Tibial nerve (tissue), 4 donors: ENCODE measurements at regions not wholly inside any gene's neighbourhood (a gene's known extent, or its start where the extent isn't known, plus 50 kb on each side); places are given as distances from the start of the nearest gene placed in this dataset.
"Not testable (repeated sequence)": the region's sequence is repeated elsewhere in the genome, so short reads cannot be mapped to it uniquely, and the experiment has no call there.

Experiments
- DNase-seq, 2 donors: peaks; one replicate each; pipeline ENCODE4 v3.0.0-alpha.2; 2019; ENCODE audit warnings: low spot score in 2 of 2
- H3K27ac ChIP-seq, 4 donors: fragments of 200-600 bp; sonication (generic) in 3 of 4; one replicate each; pipeline ENCODE4 v1.5.1; 2017 to 2019; ENCODE audit warnings: mild to moderate bottlenecking in 1 of 4
- H3K27me3 ChIP-seq, 2 donors: fragments of 200-600 bp; sonication (generic) in 1 of 2; one replicate each; pipeline versions ENCODE4 v1.5.1 to v1.6.0; 2017 to 2019
- H3K36me3 ChIP-seq, 3 donors: fragments of 200-600 bp; sonication (generic); one replicate each; pipeline ENCODE4 v1.5.1; 2018 to 2019
- H3K4me1 ChIP-seq, 4 donors: fragments of 200-600 bp; sonication (generic) in 3 of 4; one replicate each; pipeline ENCODE4 v1.5.1; 2017 to 2019
- H3K4me3 ChIP-seq, 4 donors: fragments of 200-600 bp; sonication (generic) in 3 of 4; one replicate each; pipeline ENCODE4 v1.5.1; 2017 to 2019; ENCODE audit warnings: mild to moderate bottlenecking in 1 of 4, moderate library complexity in 1 of 4
- H3K9me3 ChIP-seq, 4 donors: fragments of 200-600 bp; sonication (generic) in 3 of 4; one replicate each; pipeline ENCODE4 v1.5.1; 2017 to 2019
- CTCF ChIP-seq, 5 experiments: fragments of 200-600 bp in 3 of 5; fragments of 450-650 bp in 2 of 5; sonication (generic) in 3 of 5; IDR thresholded peaks; one replicate each; pipeline ENCODE4 v1.5.1; 2016 to 2019; ENCODE audit warnings: antibody characterized with exemption in 5 of 5, mild to moderate bottlenecking in 3 of 5, moderate library complexity in 2 of 5
- EP300 ChIP-seq, 2 donors: sonication (generic); formaldehyde crosslinking; IDR thresholded peaks; one replicate each; pipeline ENCODE4 v1.6.1; 2017; ENCODE audit warnings: antibody characterized with exemption in 2 of 2, mild to moderate bottlenecking in 1 of 2
- POLR2A ChIP-seq, 2 donors: fragments of 450-650 bp; IDR thresholded peaks; one replicate each; pipeline ENCODE4 v1.6.1; 2017; ENCODE audit warnings: antibody characterized with exemption in 2 of 2, mild to moderate bottlenecking in 2 of 2, moderate library complexity in 2 of 2
- WGBS, 2 donors: methylation state at CpG; one replicate each; pipeline ENCODE4 v1.1.5; 2018; 5-methylcytosine and 5-hydroxymethylcytosine counted together

DNA sequence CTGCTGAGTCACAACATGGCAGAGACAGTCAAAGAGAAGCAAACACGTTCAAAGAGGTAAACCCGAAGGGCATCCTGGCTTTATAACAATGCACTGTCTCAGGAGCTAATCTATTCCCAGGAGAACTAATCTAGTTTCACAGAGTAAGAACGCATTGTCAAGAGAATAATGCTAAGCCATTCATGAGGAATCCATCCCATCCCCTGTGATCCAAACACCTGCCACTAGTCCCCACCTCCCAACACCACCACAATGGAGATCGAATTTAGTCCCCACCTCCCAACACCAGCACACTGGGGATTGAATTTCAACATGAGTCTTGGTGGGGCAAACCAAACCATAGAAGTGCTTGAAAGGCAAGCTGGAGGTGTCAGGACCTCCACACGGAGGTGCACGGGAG is 231.5 kb upstream of the ID4 start:
- Histone ChIP-seq H3K4me3 (no peak overlapping the region), H3K27me3 (no peaks in the 10 kb centered on the region), H3K36me3 (no peaks in the 10 kb centered on the region), H3K9me3 (no peaks in the 10 kb centered on the region), H3K4me1 (no peaks in the 10 kb centered on the region), H3K27ac (no peak overlapping the region)
- TF ChIP-seq EP300 (IDR thresholded peaks at IDR 0.05) (no peak), POLR2A (IDR thresholded peaks at IDR 0.05) (no peak), CTCF (IDR thresholded peaks at IDR 0.05) (no peak)
- 90 to 91% methylated on average over 6 of the region's 6 CpGs for WGBS, 2 donors
- no peak for DNase-seq

- no peak for DNase-seq
- no peak overlapping the region for H3K27ac ChIP-seq
- no peak overlapping the region for H3K4me3 ChIP-seq
- no peaks in the 10 kb centered on the region for H3K27me3 ChIP-seq
- WGBS, 2 donors: 76 to 78% methylated on average over 1 of the region's 1 CpG
- H3K9me3 ChIP-seq: no peaks in the 10 kb centered on the region
- no peaks in the 10 kb centered on the region for H3K4me1 ChIP-seq
- TF ChIP-seq EP300 (IDR thresholded peaks at IDR 0.05): no peak
- TF ChIP-seq POLR2A (IDR thresholded peaks at IDR 0.05): no peak
- TF ChIP-seq CTCF (IDR thresholded peaks at IDR 0.05): no peak
- H3K36me3 ChIP-seq: no peaks in the 10 kb centered on the region
Measured at GRCh38 chr6:19608546-19608945, 228.6 kb upstream of the ID4 start.

DNA sequence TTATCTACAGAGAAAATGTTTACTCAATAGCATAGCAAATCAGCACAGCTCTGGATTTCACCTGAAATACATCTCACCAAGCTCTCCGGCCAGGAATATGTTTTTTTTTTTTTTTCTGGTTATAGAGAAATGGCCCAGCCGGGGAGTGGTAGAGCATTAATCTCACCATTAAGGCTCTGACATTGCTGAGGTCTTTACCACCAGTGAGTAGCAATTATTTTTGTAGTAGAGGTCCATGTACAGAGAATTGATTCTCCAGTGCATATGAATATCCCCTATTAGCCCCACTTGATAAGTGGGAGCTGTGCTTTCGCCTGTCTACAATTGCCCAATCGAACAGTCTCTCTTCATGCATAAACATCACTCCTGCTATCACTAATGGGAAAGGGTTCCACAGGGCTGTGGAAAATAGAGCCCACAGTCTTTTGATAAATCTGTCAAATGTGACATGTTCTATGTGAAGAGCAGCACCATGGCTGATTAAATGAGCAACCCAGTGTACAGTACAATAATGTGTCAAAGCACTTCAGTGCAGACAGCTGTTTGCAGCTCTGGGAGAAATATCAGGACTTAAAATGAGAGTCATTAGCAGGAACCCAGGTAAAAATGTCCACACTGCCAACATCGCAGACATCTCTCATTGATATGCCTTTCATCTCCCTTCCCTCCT is 227.1 kb upstream of the ID4 start:
- TF ChIP-seq EP300 (IDR thresholded peaks at IDR 0.05) (no peak), CTCF (IDR thresholded peaks at IDR 0.05) (no peak), POLR2A (IDR thresholded peaks at IDR 0.05) (no peak)
- 90 to 94% methylated on average over 5 of the region's 5 CpGs for WGBS, 2 donors
- Histone ChIP-seq H3K9me3 (peaks cover 0 to 7% (median 0%) of the 10 kb centered on the region in 4 donors), H3K36me3 (no peaks in the 10 kb centered on the region), H3K27ac (no peak overlapping the region), H3K27me3 (no peaks in the 10 kb centered on the region), H3K4me1 (no peaks in the 10 kb centered on the region), H3K4me3 (no peak overlapping the region)
- DNase-seq: no peak

- DNase-seq, H3K27ac ChIP-seq, H3K36me3 ChIP-seq, H3K27me3 ChIP-seq, H3K4me1 ChIP-seq, H3K4me3 ChIP-seq: not testable (repeated sequence)
- H3K9me3 ChIP-seq: peaks cover 0 to 28% (median 2%) of the 10 kb centered on the region in 4 donors
- 95% methylated on average over 27 of the region's 27 CpGs for WGBS, 2 donors
Measured at GRCh38 chr6:19612672-19613466, 224.3 kb upstream of the ID4 start.

GRCh38 chr6:19613678-19614077 is 223.5 kb upstream of the ID4 start:
- no peak for DNase-seq
- H3K4me1 ChIP-seq: no peaks in the 10 kb centered on the region
- H3K9me3 ChIP-seq: peaks cover 0 to 28% (median 2%) of the 10 kb centered on the region in 4 donors
- no peak overlapping the region for H3K4me3 ChIP-seq
- no peaks in the 10 kb centered on the region for H3K27me3 ChIP-seq
- WGBS, 2 donors: 89 to 92% methylated on average over 5 of the region's 5 CpGs
- no peak for TF ChIP-seq CTCF (IDR thresholded peaks at IDR 0.05)
- no peak for TF ChIP-seq EP300 (IDR thresholded peaks at IDR 0.05)
- no peaks in the 10 kb centered on the region for H3K36me3 ChIP-seq
- H3K27ac ChIP-seq: no peak overlapping the region
